C4-2B (cell line): ENCODE measurements at regions not wholly inside any gene's neighbourhood (a gene's known extent, or its start where the extent isn't known, plus 50 kb on each side); places are given as distances from the start of the nearest gene placed in this dataset.

Source experiments
- H3K27ac ChIP-seq: fragments of 450-650 bp; 2 replicates; pipeline ENCODE4 v1.5.1; 2017
- ZFX ChIP-seq: fragments of 450-650 bp; IDR thresholded peaks from 2 replicates; pipeline ENCODE4 v1.6.1; 2017
- TF ChIP-seq, protein P1 (sequence below): fragments of 450-650 bp; conservative IDR thresholded peaks from 2 replicates; pipeline ENCODE4 v1.5.1; 2017; ENCODE audit warnings: mild to moderate bottlenecking

DNA sequence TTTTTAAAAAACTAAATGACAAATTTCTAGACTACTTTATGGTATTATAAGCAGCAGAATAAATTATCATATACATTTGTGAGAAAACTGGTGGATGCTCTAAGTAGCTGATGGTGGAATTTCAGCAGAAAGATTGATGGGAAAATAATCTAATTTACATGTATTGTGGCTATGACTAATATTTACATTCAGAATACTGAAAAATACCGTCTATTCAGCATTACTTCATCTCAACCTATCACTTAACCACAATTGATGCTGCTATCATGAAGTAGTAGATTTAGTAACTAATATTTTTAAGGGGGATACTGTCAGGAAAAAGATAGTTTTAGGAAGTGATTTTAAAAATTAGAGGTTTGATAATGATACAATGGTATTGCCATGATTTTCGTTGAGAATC, 137.9 kb downstream of the IFI44 start:
- no peak overlapping the region for H3K27ac ChIP-seq
- TF ChIP-seq ZFX: no peak
- TF ChIP-seq, protein P1, sequence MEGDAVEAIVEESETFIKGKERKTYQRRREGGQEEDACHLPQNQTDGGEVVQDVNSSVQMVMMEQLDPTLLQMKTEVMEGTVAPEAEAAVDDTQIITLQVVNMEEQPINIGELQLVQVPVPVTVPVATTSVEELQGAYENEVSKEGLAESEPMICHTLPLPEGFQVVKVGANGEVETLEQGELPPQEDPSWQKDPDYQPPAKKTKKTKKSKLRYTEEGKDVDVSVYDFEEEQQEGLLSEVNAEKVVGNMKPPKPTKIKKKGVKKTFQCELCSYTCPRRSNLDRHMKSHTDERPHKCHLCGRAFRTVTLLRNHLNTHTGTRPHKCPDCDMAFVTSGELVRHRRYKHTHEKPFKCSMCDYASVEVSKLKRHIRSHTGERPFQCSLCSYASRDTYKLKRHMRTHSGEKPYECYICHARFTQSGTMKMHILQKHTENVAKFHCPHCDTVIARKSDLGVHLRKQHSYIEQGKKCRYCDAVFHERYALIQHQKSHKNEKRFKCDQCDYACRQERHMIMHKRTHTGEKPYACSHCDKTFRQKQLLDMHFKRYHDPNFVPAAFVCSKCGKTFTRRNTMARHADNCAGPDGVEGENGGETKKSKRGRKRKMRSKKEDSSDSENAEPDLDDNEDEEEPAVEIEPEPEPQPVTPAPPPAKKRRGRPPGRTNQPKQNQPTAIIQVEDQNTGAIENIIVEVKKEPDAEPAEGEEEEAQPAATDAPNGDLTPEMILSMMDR: no peak

DNA sequence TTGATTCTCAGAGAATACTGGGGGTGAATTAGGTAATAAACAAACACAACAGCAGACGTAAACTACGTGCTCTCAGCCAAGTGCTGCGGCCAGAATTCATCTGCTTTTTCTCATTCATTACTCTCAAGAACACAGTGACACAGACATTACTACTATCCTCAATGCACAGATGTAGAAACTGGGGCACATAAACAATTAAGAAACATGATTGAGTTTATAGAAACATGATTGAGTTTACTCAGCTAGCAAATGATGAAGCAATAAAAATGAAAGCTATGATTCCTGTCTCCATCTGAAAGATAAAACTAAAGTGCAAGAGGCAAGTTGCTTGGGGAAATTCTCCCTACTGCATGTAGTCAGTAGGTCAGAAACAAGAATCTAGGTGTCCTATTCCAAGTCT, 140.5 kb downstream of the IFI44 start:
- TF ChIP-seq ZFX: no peak
- TF ChIP-seq, protein P1: no peak
- no peak overlapping the region for H3K27ac ChIP-seq

DNA sequence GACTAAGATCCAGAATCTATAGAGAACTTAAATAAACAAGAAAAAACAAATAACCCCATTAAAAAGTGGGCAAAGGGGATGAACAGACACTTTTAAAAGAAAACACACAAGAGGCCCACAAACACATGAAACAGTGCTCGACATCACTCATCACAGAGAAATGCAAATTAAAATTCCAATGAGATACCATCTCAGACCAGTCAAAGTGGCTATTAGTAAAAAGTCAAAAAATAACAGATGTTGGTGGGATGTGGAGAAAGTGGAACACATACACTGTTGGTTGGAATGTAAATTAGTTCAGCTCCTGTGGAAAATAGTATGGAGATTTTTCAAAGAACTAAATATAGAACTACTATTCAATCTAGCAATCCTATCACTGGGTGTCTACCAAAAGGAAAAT, 143.1 kb downstream of the IFI44 start:
- no peak overlapping the region for H3K27ac ChIP-seq
- TF ChIP-seq, protein P1: no peak
- no peak for TF ChIP-seq ZFX

DNA sequence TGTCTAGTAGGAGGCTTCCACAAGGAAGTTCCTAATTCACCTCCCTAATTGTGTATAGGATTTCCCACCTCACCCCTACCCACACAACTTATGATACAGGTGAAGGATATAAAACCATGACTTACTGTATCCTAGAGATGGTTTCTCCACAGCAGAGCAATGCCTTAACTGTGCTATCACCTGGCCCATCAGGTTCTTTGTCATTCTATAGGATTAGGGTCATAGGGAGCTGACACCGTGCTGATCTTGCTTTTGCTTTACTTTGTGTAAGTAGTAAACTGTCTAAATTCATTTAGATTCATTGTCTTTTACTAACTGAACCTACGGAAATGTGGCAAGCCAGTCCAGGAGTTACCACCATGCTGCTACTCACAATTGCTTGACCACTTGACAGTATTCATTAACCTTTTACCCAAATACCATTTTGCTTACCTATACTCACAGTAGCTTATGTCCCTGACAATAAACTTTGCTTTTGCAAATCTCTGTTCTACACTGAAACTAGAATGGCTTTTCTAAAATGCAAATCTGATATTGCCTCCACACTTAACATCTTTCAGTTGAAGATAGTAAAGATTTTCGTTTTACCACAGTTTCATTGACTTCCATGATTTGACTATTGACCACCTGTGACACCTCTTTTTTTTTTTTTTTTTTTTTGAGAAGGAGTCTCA, 147.6 kb downstream of the IFI44 start:
- H3K27ac ChIP-seq: no peak overlapping the region
- TF ChIP-seq, protein P1: no peak

DNA sequence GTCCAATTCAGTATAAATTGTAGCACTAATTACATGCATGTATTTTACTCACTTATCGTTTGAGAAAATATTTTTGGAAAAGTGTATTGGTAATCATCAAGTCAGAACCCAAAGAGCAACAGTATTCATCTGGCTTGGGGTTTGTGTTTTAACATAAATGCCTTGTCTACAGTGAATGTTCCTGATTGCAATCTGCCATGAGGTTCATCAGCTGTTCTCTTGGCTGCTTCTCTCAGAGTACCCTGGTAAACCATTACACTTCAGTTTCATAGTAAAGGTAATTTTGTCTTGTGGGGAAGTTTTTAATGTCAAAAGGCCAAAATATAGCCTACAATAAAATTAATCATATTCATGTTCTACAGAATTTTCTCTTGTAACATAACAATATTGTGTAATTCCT, 150.3 kb downstream of the IFI44 start:
- TF ChIP-seq, protein P1: no peak
- no peak for TF ChIP-seq ZFX

DNA sequence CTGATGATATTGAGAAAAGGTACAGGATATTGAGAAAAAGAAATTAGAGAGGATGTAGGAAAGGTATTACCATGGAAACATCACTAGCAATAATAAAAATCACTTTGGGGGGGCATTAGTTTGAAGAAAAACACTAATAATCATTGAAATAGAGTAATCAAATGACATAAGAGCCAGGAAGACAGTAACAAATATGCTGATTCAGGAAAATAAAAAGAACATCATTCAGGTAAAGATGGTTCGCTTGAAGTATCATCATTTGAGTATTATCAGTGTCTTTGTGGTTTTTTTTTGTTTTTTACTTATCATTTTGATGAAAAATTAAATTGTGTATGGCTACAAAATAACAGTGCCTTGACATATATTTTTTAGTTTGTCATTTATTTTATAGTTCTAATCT, 164.5 kb downstream of the IFI44 start:
- TF ChIP-seq, protein P1: no peak
- TF ChIP-seq ZFX: no peak
- no peak overlapping the region for H3K27ac ChIP-seq

More for the DNA sequence above, 150.3 kb downstream of the IFI44 start:
- no peak overlapping the region for H3K27ac ChIP-seq

DNA sequence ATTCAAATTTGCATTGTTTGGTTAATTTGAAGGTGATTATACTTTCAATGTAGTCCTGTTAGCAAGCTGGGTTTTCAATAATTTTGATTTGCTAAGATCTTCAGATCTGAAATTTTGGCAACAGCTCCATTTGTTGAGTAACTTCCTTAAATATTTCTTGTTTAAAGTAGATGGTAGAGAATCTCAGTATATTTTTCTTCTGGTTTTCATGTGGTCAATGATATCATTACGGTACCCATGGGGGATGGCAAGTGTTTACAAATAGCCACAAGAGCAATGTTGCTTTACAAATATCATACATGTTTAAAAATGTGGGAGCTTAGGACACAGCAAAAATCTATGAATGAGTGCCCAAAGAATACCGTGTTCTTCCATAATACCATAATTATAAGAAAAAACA, 175.9 kb downstream of the IFI44 start:
- no peak overlapping the region for H3K27ac ChIP-seq
- TF ChIP-seq, protein P1: no peak
- TF ChIP-seq ZFX: no peak
